K562 (cell line): ENCODE measurements at regions not wholly inside any gene's neighbourhood (a gene's known extent, or its start where the extent isn't known, plus 50 kb on each side); places are given as distances from the start of the nearest gene placed in this dataset.
"Not testable (repeated sequence)": the region's sequence is repeated elsewhere in the genome, so short reads cannot be mapped to it uniquely, and the experiment has no call there.

Experiments used
- ATAC-seq: fragments of 200-7000 bp; cut with Tn5 transposase; 3 replicates; pipeline ENCODE4 v1.9.1; 2020; ENCODE audit warnings: moderate library complexity
- BruUV-seq: library from RNA; stranded (reverse); fragments of 400-500 nt; replicated peaks from 2 replicates; lab custom pipeline; 2021; lab: Mats Ljungman, UMichigan
- CTCF ChIA-PET: fragments of 300-600 bp; formaldehyde crosslinking; extraction: SDS; loops from one replicate; lab custom pipeline; 2021; ENCODE audit warnings: low intra/inter-chr PET ratio; lab: Yijun Ruan, JAX
- POLR2A ChIA-PET: fragments of 300-600, 350-650 bp; sonication (Branson Sonifier 250); formaldehyde crosslinking; extraction: SDS; loops from one replicate; lab custom pipeline; 2021; ENCODE audit warnings: antibody characterized with exemption, inconsistent platforms; lab: Yijun Ruan, JAX
- DNase-seq, 4 experiments: peaks; one replicate each; pipeline versions ENCODE4 v3.0.0 to v3.0.0-alpha.2; 2011 to 2018; ENCODE audit warnings: low spot score in 3 of 4, mixed read lengths in 3 of 4; ENCODE audit errors: extremely low read depth in 1 of 4
- FAIRE-seq: peaks from 2 replicates; lab custom pipeline; 2011; peaks lifted over from hg19 to GRCh38; lab: Jason Lieb, UNC
- H2AFZ ChIP-seq: 2 replicates; pipeline ENCODE4 v1.6.0; 2011; ENCODE audit warnings: low read depth, low read length, control low read depth, inconsistent platforms
- H3K27ac ChIP-seq: fragments of 200-600 bp; 3 replicates; pipeline ENCODE4 v1.8.0; 2011; ENCODE audit warnings: low read depth, mild to moderate bottlenecking, control low read depth, inconsistent platforms, low read length, moderate library complexity, mixed read lengths; ENCODE audit errors: extremely low read depth
- H3K27me3 ChIP-seq, 2 experiments: fragments of 300-600 bp in 1 of 2; 2 replicates in 1 of 2; 3 replicates in 1 of 2; pipeline versions ENCODE4 v1.6.0 to v1.8.0; 2011; ENCODE audit warnings: inconsistent platforms in 2 of 2, low read length in 2 of 2, mild to moderate bottlenecking in 1 of 2, mixed read lengths in 1 of 2, moderate library complexity in 1 of 2; ENCODE audit not compliant: control insufficient read depth in 2 of 2, insufficient read depth in 2 of 2
- H3K36me3 ChIP-seq: fragments of 300-600 bp; 3 replicates; pipeline ENCODE4 v1.8.0; 2011; ENCODE audit warnings: mild to moderate bottlenecking, low read length, inconsistent platforms; ENCODE audit not compliant: control insufficient read depth, insufficient read depth
- H3K4me1 ChIP-seq, 2 experiments: fragments of 200-600 bp in 1 of 2; replicated peaks in 1 of 2; 2 replicates in 1 of 2; 3 replicates in 1 of 2; pipeline versions ENCODE4 v1.5.1 to v1.8.0; 2011; ENCODE audit warnings: inconsistent platforms in 2 of 2, low read length in 2 of 2, mild to moderate bottlenecking in 1 of 2, mixed read lengths in 1 of 2, moderate library complexity in 1 of 2; ENCODE audit not compliant: control insufficient read depth in 2 of 2, insufficient read depth in 2 of 2
- H3K4me2 ChIP-seq: 2 replicates; pipeline ENCODE4 v1.6.1; 2011; ENCODE audit warnings: low read length, control low read depth, inconsistent platforms, mixed read lengths; ENCODE audit not compliant: insufficient read depth
- H3K4me3 ChIP-seq: fragments of 200-600 bp; sonication (generic), shearing (Covaris generic); 2 replicates; pipeline ENCODE4 v1.5.1; 2016; ENCODE audit warnings: control low read depth, inconsistent platforms
- H3K79me2 ChIP-seq: fragments of 200-600 bp; 3 replicates; pipeline ENCODE4 v1.8.0; 2011; ENCODE audit warnings: low read length, inconsistent platforms; ENCODE audit not compliant: control insufficient read depth, insufficient read depth
- H3K9ac ChIP-seq, 2 experiments: 2 replicates each; pipeline versions ENCODE4 v1.6.0 to v1.6.1; 2011; ENCODE audit warnings: low read depth in 2 of 2, low read length in 2 of 2, control low read depth in 1 of 2, inconsistent platforms in 1 of 2, mild to moderate bottlenecking in 1 of 2, mixed read lengths in 1 of 2; ENCODE audit not compliant: insufficient read depth in 1 of 2
- H3K9me1 ChIP-seq: one replicate; pipeline ENCODE4 v1.6.0; 2011; ENCODE audit warnings: inconsistent platforms, mild to moderate bottlenecking, low read length, moderate library complexity; ENCODE audit not compliant: control insufficient read depth, insufficient read depth
- H3K9me3 ChIP-seq: replicated peaks from 2 replicates; pipeline ENCODE4 v1.5.1; 2011; ENCODE audit warnings: low read depth, low read length, inconsistent platforms; ENCODE audit not compliant: control insufficient read depth, insufficient read depth
- H4K20me1 ChIP-seq: replicated peaks from 2 replicates; pipeline ENCODE4 v1.6.1; 2011; ENCODE audit warnings: low read length, inconsistent platforms, mixed read lengths; ENCODE audit not compliant: control insufficient read depth, insufficient read depth
- RFX5 ChIP-seq: IDR thresholded peaks from 2 replicates; pipeline ENCODE4 v1.6.1; 2011; ENCODE audit warnings: low read depth, mild to moderate bottlenecking, improper control_type of control experiment, low read length
- SMAD3 ChIP-seq: fragments of 450-650 bp; formaldehyde crosslinking; conservative IDR thresholded peaks from 2 replicates; pipeline ENCODE4 v1.4.0; 2020; ENCODE audit warnings: mild to moderate bottlenecking
- ZC3H11A ChIP-seq: IDR thresholded peaks from 2 replicates; pipeline ENCODE4 v1.6.1; 2012; ENCODE audit warnings: low read depth, low read length, improper control_type of control experiment
- WGBS: fragments of 100-300 bp; shearing (Covaris generic); methylation state at CpG from one replicate; pipeline ENCODE4 v1.1.6; 2016; ENCODE audit warnings: low coverage, mixed read lengths; ENCODE audit not compliant: insufficient coverage; ENCODE audit errors: missing lambda C conversion rate; 5-methylcytosine and 5-hydroxymethylcytosine counted together
- in situ Hi-C: fragments of 300-500 bp; cut with MboI; formaldehyde crosslinking; loops from 4 replicates; pipeline ENCODE4 v1.15.0; 2018; ENCODE audit warnings: inconsistent platforms, mixed read lengths
- intact Hi-C: fragments of 100-400 bp; cut with micrococcal nuclease; formaldehyde crosslinking; loops from 2 replicates; pipeline ENCODE4 v1.14.2; 2022
- TF ChIP-seq, protein P1 (sequence below), 2 experiments: fragments of 450-650 bp; conservative IDR thresholded peaks; 2 replicates each; pipeline ENCODE4 v1.6.1; 2017; ENCODE audit warnings: mild to moderate bottlenecking in 2 of 2, moderate library complexity in 2 of 2

DNA sequence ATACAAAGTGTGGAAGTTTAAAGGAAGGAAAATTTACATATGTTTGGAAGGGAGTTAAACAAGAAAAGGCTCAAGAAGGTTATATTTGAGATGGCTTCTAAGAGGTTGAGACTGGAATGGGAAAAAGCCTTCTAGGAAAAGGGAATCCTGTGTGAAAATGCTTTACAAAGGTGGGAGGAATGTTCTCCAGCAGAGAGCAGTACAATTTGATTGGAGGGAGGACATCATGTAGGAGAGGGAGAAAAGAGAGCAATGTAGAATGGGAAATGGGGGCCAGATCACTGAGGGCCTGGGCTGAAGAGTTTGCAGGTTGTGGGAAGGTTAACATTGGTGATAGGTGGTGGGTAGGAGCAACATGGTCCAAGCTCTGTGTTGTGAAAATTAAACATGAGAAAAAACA is 366.9 kb downstream of the XPNPEP1 start:
- Histone ChIP-seq H3K9ac (no peak overlapping the region), H3K9me1 (no peaks in the 10 kb centered on the region), H4K20me1 (no peaks in the 10 kb centered on the region), H3K79me2 (no peaks in the 10 kb centered on the region), H3K27ac (no peak overlapping the region), H3K4me3 (no peak overlapping the region), H3K27me3 (no peaks in the 10 kb centered on the region), H2AFZ (no peak overlapping the region), H3K4me1 (no peaks in the 10 kb centered on the region), H3K36me3 (no peaks in the 10 kb centered on the region), H3K9me3 (no peaks in the 10 kb centered on the region), H3K4me2 (no peak overlapping the region)
- no TSS peak for BruUV-seq
- no peak for ATAC-seq
- intact Hi-C loops (no loop called here), in situ Hi-C loops (no loop called here)
- no peak for FAIRE-seq
- DNase-seq: no peak
- CTCF ChIA-PET: no interaction called here
- POLR2A ChIA-PET: no interaction called here
- TF ChIP-seq SMAD3 (CRISPR knock-in tag) (no peak), ZC3H11A (no peak), RFX5 (no peak)
- TF ChIP-seq, protein P1, sequence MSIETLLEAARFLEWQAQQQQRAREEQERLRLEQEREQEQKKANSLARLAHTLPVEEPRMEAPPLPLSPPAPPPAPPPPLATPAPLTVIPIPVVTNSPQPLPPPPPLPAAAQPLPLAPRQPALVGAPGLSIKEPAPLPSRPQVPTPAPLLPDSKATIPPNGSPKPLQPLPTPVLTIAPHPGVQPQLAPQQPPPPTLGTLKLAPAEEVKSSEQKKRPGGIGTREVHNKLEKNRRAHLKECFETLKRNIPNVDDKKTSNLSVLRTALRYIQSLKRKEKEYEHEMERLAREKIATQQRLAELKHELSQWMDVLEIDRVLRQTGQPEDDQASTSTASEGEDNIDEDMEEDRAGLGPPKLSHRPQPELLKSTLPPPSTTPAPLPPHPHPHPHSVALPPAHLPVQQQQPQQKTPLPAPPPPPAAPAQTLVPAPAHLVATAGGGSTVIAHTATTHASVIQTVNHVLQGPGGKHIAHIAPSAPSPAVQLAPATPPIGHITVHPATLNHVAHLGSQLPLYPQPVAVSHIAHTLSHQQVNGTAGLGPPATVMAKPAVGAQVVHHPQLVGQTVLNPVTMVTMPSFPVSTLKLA (conservative IDR thresholded peaks at IDR 0.05): no peak

DNA sequence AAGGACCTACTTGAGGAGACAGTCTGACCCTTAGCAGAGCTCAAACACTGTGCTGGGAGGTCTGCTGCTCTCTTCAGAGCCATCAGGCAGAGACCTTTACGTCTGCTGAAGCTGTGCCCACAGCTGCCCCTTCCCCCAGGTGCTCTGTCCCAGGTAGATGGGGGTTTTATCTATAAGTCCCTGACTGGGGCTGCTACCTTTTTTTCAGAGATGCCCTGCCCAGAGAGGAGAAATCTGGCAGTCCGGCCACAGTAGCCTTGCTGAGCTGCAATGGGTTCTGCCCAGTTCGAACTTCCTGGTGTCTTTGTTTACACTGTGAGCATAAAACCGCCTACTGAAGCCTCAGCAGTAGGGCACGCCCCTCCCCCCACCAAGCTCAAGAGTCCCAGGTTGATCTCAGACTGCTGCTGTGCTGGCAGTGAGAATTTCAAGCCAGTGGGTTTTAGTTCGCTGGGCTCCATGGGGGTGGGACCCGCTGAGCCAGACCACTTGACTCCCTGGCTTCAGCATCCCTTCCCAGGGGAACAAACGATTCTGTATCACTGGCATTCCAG is 381.2 kb downstream of the XPNPEP1 start:
- H3K27me3 ChIP-seq, H3K4me2 ChIP-seq, intact Hi-C loops, H2AFZ ChIP-seq, H3K4me1 ChIP-seq, H3K9me1 ChIP-seq, H3K9me3 ChIP-seq, FAIRE-seq, H4K20me1 ChIP-seq, ATAC-seq, CTCF ChIA-PET, H3K27ac ChIP-seq, POLR2A ChIA-PET, H3K79me2 ChIP-seq, H3K36me3 ChIP-seq, in situ Hi-C loops, H3K4me3 ChIP-seq, H3K9ac ChIP-seq, DNase-seq, BruUV-seq: not testable (repeated sequence)
- 0% methylated on average over 5 of the region's 8 CpGs for WGBS
